ENCODE measurements at regions not wholly inside any gene's neighbourhood (a gene's known extent, or its start where the extent isn't known, plus 50 kb on each side); places are given as distances from the start of the nearest gene placed in this dataset.

DNA sequence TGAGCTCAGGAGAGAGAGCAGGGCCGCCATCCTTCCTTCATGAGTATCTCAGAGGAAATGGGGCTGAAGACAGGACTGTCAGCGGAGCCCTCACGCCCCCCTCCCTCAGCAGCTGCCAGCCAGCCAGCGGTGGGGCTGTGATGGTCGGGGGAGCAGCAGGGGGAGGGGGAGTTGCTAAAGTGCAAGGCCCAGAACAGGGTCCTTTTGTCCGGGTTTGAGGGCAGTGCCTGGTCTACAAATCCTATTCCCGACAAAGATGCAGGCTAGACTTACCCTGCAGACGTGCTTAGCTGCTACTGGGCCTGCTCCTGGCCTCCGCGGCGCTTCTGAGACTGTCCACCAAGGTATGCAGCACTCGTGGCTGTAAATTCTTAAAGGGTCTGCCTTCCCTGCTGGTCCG is 593.4 kb upstream of the CDH4 start:
- Mint-ChIP-seq H3K36me3 (ENCODE audit: low read depth) (no peaks in the 10 kb centered on the region), H3K4me3 (no peak overlapping the region), H3K4me1 (no peaks in the 10 kb centered on the region), H3K27ac (no peak overlapping the region), H3K27me3 (peaks cover 19% of the 10 kb centered on the region)
- ATAC-seq, result no peak
- no peaks in the 10 kb centered on the region for H3K9me3 ChIP-seq (ENCODE audit: control insufficient read depth, low read length, poor library complexity, severe bottlenecking)
- no peak for DNase-seq

DNA sequence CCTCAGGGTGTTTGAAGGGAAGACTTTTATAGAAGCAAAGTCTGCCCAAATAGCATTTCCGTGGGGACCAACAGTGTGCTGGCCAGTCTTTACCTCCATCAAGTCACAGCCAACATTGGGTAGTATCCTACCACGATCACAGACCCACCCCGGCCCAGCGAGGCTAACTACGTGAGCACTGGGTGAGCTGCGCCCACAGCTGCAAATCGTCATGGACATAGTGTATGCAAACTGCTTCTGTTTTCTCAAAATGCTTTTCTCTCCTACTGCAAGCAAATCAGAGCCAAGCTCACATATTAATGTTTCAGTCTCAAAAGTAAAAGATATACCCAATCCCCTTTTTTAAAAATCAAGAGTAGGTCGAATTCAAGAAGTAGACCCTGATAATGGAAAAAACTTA is 592.8 kb upstream of the CDH4 start:
- no peaks in the 10 kb centered on the region for H3K36me3 Mint-ChIP-seq (ENCODE audit: low read depth)
- ATAC-seq (no peak), DNase-seq (no peak)
- no peak overlapping the region for H3K27ac Mint-ChIP-seq
- H3K27me3 Mint-ChIP-seq, result peaks cover 19% of the 10 kb centered on the region
- H3K4me1 Mint-ChIP-seq, result no peaks in the 10 kb centered on the region
- H3K4me3 Mint-ChIP-seq, result no peak overlapping the region
- H3K9me3 ChIP-seq (ENCODE audit: control insufficient read depth, low read length, poor library complexity, severe bottlenecking), result no peaks in the 10 kb centered on the region

DNA sequence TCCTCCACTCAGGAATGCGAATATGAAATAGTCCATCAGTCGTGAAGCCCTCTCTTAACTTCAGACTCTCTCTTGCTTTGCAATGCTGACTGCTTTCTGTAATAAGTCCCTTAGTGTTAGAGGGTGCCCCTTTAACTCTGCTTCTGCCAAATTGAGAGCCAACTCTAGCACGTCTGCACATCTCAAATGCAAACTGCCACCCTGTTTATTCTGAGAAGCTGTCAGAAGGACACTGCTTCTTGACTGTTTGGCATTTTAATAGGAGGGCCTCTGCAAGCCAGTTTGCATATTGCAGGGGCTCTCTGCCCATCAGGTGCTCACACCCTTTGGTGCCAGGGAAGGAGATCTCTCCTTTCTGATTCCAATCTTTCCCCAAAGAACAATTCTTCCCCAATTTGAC is 589.8 kb upstream of the CDH4 start:
- H3K4me1 Mint-ChIP-seq, result no peaks in the 10 kb centered on the region
- H3K9me3 ChIP-seq (ENCODE audit: control insufficient read depth, low read length, poor library complexity, severe bottlenecking), result no peaks in the 10 kb centered on the region
- no peak overlapping the region for H3K4me3 Mint-ChIP-seq
- no peaks in the 10 kb centered on the region for H3K36me3 Mint-ChIP-seq (ENCODE audit: low read depth)
- DNase-seq, result no peak
- no peak overlapping the region for H3K27ac Mint-ChIP-seq
- ATAC-seq, result no peak
- peaks cover 7% of the 10 kb centered on the region for H3K27me3 Mint-ChIP-seq

DNA sequence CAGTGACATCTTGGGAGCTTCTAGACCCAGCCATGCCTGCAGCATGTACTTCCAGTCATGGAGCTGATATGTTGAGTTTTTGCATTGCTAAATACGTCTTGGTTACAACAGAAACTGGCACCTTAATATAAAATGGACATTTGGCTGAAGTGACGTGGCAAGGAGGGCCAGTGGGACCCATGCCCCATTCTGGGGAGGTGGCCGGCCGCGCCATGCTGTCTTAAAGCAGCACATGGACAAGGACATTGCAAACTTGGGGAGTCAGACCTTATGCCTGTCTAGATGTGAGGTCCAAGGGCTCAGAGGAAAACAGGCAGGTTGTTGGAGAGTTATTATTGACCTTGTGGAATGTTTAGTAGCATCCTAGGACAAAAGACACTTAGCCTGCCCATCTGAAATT is 588.0 kb upstream of the CDH4 start:
- DNase-seq (no peak), ATAC-seq (no peak)
- no peak overlapping the region for H3K27ac Mint-ChIP-seq
- H3K27me3 Mint-ChIP-seq, result no peaks in the 10 kb centered on the region
- no peak overlapping the region for H3K4me3 Mint-ChIP-seq
- no peaks in the 10 kb centered on the region for H3K36me3 Mint-ChIP-seq (ENCODE audit: low read depth)
- H3K4me1 Mint-ChIP-seq, result no peaks in the 10 kb centered on the region
- H3K9me3 ChIP-seq (ENCODE audit: control insufficient read depth, low read length, poor library complexity, severe bottlenecking), result no peaks in the 10 kb centered on the region

DNA sequence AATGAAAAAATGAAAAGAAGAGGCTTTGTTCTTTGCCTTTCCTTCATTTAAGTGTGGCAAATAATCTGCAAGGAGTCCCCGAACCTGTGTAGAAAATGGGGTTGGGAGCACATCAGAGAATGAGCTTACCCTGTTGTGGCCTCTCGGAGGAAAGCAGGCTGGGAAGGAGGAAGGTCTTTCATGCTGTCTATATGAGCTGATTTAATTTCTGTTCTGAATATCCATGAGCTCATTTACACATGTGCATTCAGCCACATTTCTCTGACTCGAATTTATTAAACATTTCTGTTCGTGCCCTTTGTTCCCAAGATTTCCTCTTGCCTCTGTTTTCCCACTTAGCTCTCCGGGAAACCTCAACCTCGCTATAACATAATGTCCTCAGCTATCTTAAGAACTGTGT is 584.4 kb upstream of the CDH4 start:
- ATAC-seq, result no peak
- no peak for DNase-seq
- H3K9me3 ChIP-seq (ENCODE audit: control insufficient read depth, low read length, poor library complexity, severe bottlenecking), result no peaks in the 10 kb centered on the region
- H3K4me3 Mint-ChIP-seq, result no peak overlapping the region
- H3K4me1 Mint-ChIP-seq, result no peaks in the 10 kb centered on the region
- peaks cover 8% of the 10 kb centered on the region for H3K27me3 Mint-ChIP-seq
- H3K27ac Mint-ChIP-seq, result no peak overlapping the region
- no peaks in the 10 kb centered on the region for H3K36me3 Mint-ChIP-seq (ENCODE audit: low read depth)

DNA sequence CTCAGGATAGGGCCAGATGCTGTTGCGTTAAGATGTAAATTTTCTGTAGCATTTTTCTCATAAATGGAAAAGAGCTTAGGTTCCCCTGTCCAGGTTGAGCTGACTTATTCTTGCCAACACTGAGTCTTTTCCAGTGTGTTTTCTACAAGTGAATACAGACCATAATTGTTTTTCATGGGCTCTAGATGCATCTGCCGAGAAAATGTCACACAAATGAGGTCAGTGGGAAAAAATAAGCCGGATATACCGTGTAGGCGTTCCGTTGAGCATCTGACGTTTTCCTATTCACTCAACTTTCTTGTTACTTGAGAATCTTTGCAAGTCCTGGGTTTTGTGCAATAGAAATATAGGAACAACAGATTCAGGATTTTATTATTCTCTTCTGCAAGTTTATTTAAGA is 582.9 kb upstream of the CDH4 start:
- no peaks in the 10 kb centered on the region for H3K4me1 Mint-ChIP-seq
- no peaks in the 10 kb centered on the region for H3K9me3 ChIP-seq (ENCODE audit: control insufficient read depth, low read length, poor library complexity, severe bottlenecking)
- no peak overlapping the region for H3K27ac Mint-ChIP-seq
- DNase-seq (no peak), ATAC-seq (no peak)
- H3K27me3 Mint-ChIP-seq, result peaks cover 11% of the 10 kb centered on the region
- H3K4me3 Mint-ChIP-seq, result no peak overlapping the region
- H3K36me3 Mint-ChIP-seq (ENCODE audit: low read depth), result no peaks in the 10 kb centered on the region

DNA sequence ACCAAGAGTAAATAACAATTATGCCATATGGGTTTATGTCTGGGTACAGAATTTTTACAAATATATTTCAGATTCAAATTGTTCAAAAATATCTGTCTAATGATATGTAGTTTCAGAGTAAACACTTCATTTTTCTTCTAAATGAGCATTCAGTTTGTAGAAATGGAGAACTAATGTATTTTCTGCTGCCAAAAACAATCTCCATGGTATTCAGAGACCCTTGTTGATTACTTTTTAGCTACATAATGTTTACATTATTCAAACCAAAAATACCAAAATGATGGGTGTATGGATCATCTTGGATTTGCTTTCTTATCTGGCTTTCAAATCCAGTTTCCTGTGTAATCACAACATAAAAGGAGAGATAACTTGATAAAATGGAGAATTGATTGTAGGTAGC is 576.0 kb upstream of the CDH4 start:
- Mint-ChIP-seq H3K36me3 (ENCODE audit: low read depth) (no peaks in the 10 kb centered on the region), H3K27me3 (peaks cover 25% of the 10 kb centered on the region), H3K4me3 (no peak overlapping the region), H3K27ac (no peak overlapping the region), H3K4me1 (no peaks in the 10 kb centered on the region)
- DNase-seq, result no peak
- no peak for ATAC-seq
- H3K9me3 ChIP-seq (ENCODE audit: control insufficient read depth, low read length, poor library complexity, severe bottlenecking), result no peaks in the 10 kb centered on the region

DNA sequence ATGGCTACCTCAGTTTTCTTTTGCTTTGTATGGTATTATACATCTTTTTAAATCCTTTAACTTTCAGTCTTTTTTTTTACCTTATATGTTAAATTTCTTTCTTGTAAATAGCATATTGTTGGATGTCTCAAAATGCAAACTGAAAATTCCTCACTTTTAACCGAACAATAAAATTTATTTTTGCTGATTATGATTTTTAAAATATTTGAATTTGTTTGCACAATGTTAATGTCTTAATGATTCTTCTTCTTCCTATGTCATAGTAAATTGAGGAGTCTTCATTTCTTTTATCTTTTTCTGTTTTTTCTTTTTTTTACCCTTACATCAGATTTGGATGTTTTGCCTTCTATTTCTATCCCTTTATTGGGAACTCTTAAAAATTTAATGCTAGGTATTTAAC is 574.2 kb upstream of the CDH4 start:
- ATAC-seq (no peak), DNase-seq (no peak)
- Mint-ChIP-seq H3K27ac (no peak overlapping the region), H3K4me1 (no peaks in the 10 kb centered on the region), H3K36me3 (ENCODE audit: low read depth) (no peaks in the 10 kb centered on the region), H3K4me3 (no peak overlapping the region), H3K27me3 (peaks cover 15% of the 10 kb centered on the region)
- H3K9me3 ChIP-seq (ENCODE audit: control insufficient read depth, low read length, poor library complexity, severe bottlenecking), result no peaks in the 10 kb centered on the region

DNA sequence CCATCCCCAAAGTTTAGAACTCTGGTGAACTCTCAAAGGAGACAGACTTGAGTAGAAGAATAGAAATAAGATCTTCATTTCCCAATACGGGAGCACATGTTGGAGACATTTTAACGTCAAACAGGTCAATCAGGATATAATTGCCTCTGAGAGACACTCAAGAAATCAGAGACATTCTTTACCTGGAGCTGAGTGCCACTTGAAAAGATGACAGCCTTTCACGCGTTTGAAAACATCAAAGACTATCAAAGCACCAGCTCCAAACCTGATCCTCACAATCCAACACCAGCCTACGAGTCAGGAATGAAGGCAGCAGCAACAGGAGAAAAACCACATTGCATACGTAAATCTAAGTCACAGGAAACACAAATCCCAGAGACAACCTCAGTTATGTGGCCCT is 571.5 kb upstream of the CDH4 start:
- H3K9me3 ChIP-seq (ENCODE audit: control insufficient read depth, low read length, poor library complexity, severe bottlenecking), result no peaks in the 10 kb centered on the region
- Mint-ChIP-seq H3K4me1 (no peaks in the 10 kb centered on the region), H3K4me3 (no peak overlapping the region), H3K36me3 (ENCODE audit: low read depth) (no peaks in the 10 kb centered on the region), H3K27me3 (peaks cover 13% of the 10 kb centered on the region), H3K27ac (no peak overlapping the region)
- no peak for DNase-seq
- no peak for ATAC-seq

DNA sequence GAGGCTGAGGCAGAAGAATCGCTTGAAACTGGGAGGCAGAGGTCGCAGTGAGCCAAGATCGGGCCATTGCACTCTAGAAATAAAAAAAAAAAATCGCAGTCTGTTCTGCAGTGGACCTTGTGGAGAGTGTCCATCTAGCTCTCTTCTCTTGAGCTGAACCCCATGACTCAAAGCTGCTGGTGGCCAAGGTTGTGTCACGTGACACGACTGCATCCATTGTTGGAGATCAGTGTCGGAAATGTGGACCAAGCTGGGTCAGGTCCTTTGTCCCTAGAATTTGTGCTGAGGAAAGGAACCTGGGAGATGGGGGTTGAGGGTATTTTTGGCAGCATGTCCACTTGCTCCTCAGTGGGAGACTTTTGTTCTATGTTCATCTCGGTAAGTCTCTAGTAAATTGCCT is 564.8 kb upstream of the CDH4 start:
- no peak overlapping the region for H3K4me3 Mint-ChIP-seq
- H3K36me3 Mint-ChIP-seq (ENCODE audit: low read depth), result no peaks in the 10 kb centered on the region
- no peaks in the 10 kb centered on the region for H3K9me3 ChIP-seq (ENCODE audit: control insufficient read depth, low read length, poor library complexity, severe bottlenecking)
- H3K27ac Mint-ChIP-seq, result no peak overlapping the region
- ATAC-seq (no peak), DNase-seq (no peak)
- H3K4me1 Mint-ChIP-seq, result no peaks in the 10 kb centered on the region
- peaks cover 6% of the 10 kb centered on the region for H3K27me3 Mint-ChIP-seq

DNA sequence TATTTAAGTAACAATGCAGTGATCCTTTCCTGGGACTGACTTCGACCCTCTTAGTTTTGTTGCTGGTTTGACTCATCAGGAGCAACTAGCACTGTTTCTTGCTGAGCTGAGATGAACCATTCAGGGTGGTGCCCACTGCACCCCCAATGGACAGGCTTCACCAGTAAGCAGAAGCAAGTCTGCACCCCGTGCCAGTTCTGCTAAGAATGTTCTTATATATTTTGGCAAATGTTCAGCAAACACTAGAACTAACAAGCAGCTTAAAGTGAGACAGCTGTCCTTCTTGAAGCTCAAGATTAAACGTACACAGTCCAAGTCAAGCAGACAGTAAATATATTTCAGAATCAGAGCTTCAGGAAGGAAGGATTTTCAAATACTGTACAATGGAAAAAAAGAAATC is 561.3 kb upstream of the CDH4 start:
- no peak overlapping the region for H3K4me3 Mint-ChIP-seq
- peaks cover 22% of the 10 kb centered on the region for H3K27me3 Mint-ChIP-seq
- DNase-seq, result no peak
- H3K9me3 ChIP-seq (ENCODE audit: control insufficient read depth, low read length, poor library complexity, severe bottlenecking), result no peaks in the 10 kb centered on the region
- no peak overlapping the region for H3K27ac Mint-ChIP-seq
- peaks cover 2% of the 10 kb centered on the region for H3K4me1 Mint-ChIP-seq
- ATAC-seq, result no peak
- H3K36me3 Mint-ChIP-seq (ENCODE audit: low read depth), result no peaks in the 10 kb centered on the region

DNA sequence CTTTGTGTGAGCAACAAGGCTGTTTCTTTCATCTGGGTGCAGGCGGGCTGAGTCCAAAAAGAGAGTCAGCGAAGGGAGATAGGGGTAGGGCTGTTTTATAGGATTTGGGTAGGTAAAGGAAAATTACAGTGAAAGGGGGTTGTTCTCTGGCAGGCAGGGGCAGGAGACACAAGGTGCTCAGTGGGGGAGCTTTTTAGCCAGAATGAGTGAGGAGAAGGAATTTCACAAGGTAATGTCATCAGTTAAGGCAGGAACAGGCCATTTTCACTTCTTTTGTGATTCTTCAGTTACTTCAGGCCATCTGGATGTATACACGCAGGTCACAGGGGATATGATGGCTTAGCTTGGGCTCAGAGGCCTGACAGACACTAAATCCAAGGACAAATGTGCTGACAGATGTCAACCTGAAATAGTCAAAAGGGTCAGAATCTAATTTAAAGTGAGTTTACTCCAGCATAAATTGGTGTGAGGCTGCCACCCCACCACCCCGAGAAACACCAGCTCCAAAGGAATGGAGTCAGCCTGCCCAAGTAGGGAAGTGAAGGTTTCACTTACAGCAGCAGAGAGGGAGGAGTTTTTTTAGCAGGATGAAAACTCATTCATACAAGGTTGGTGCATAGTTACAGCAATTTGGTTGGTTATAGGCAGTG is 560.0 kb upstream of the CDH4 start:
- Mint-ChIP-seq H3K27ac (no peak overlapping the region), H3K36me3 (ENCODE audit: low read depth) (no peaks in the 10 kb centered on the region), H3K27me3 (peaks cover 22% of the 10 kb centered on the region), H3K4me3 (no peak overlapping the region), H3K4me1 (peaks cover 2% of the 10 kb centered on the region)
- ATAC-seq, result no peak
- DNase-seq, result no peak
- H3K9me3 ChIP-seq (ENCODE audit: control insufficient read depth, low read length, poor library complexity, severe bottlenecking), result no peaks in the 10 kb centered on the region

DNA sequence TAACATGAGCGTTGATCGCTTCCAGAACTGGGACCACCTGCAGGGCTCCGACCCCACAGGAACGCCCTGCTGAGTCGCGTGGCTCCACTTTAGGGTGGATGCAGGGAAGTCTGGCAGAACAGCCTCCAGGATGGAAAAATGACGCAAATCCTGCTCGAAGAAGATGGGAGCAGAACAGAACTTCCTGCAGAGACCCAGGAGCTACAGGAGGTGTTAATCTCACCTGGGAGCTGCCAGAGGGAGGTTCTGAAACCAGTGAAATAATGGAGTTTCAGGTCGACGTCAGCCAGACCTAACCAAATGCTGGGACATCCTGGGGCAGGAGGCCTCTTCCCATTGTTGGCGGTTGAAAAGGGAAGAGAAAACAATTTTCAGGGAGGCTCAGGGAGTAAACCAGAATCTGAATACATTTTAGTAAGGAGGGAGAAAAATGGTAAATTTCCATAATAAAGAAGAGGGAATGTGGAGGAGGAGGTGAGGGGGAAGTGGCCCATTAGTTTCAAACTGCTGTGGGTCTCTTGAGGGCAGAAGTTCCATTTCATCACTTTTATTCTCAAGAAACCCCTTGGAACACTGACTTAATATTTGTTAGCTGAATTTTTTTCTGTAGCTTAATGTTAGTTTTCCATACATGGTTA is 558.4 kb upstream of the CDH4 start:
- DNase-seq (no peak), ATAC-seq (no peak)
- Mint-ChIP-seq H3K4me1 (peaks cover 2% of the 10 kb centered on the region), H3K4me3 (no peak overlapping the region), H3K27me3 (peaks cover 22% of the 10 kb centered on the region), H3K27ac (no peak overlapping the region), H3K36me3 (ENCODE audit: low read depth) (no peaks in the 10 kb centered on the region)
- H3K9me3 ChIP-seq (ENCODE audit: control insufficient read depth, low read length, poor library complexity, severe bottlenecking), result no peaks in the 10 kb centered on the region

DNA sequence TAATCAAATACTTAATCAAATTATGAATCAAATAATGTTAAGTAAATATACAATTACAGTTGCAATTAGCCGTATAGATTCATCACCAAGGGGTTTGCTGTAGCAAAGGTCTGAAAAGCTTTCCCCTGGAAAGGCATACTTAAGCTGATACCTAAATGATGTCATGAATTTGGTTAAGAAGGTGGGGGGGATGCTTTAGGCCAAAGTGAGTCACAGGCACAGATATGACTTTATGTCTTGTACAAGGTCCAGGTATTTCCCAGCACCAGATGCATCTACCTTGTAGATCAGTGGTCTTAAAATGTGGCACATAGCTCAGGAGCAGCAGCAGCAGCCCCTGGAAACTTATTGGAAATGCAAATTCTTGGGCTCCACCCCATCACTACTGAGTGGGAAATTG is 557.3 kb upstream of the CDH4 start:
- Mint-ChIP-seq H3K36me3 (ENCODE audit: low read depth) (no peaks in the 10 kb centered on the region), H3K4me1 (peaks cover 2% of the 10 kb centered on the region), H3K27me3 (peaks cover 22% of the 10 kb centered on the region), H3K4me3 (no peak overlapping the region), H3K27ac (no peak overlapping the region)
- no peak for DNase-seq
- no peak for ATAC-seq
- no peaks in the 10 kb centered on the region for H3K9me3 ChIP-seq (ENCODE audit: control insufficient read depth, low read length, poor library complexity, severe bottlenecking)
